ENCODE measurements at regions not wholly inside any gene's neighbourhood (a gene's known extent, or its start where the extent isn't known, plus 50 kb on each side); places are given as distances from the start of the nearest gene placed in this dataset.

DNA sequence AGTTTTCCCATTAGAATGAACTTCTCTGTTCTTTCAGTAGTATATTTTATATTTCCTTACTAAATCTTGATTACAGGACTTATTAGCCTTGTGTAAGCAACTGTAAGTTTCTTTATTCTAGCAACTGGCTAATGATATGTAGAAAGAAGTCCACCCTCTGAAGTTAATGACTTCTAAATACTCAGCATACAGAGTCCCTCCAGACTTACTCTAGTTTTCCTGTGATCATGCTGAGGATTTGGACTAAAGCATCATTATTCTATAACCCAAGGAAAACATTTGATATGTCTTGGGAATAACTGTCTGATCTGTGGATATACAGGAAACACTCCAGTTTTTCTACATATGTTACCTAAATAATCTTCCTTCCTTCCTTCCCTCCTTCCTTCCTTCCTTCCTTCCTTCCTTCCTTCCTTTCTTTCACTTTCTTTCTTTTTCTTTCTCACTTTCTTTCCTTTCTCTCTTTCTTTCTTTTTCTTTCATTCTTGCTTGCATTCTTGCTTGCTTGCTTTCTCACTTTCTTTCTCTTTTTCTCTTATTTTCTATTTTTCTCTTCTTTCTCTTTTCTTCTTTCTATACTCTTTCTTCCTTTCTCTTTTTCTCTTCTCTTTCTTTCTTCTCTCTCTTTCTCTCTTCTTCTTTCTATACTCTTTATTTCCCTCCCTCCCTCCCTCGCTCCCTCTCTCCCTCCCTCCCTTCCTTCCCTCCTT is 297.6 kb upstream of the MTPN start:
- TF ChIP-seq, protein P1, sequence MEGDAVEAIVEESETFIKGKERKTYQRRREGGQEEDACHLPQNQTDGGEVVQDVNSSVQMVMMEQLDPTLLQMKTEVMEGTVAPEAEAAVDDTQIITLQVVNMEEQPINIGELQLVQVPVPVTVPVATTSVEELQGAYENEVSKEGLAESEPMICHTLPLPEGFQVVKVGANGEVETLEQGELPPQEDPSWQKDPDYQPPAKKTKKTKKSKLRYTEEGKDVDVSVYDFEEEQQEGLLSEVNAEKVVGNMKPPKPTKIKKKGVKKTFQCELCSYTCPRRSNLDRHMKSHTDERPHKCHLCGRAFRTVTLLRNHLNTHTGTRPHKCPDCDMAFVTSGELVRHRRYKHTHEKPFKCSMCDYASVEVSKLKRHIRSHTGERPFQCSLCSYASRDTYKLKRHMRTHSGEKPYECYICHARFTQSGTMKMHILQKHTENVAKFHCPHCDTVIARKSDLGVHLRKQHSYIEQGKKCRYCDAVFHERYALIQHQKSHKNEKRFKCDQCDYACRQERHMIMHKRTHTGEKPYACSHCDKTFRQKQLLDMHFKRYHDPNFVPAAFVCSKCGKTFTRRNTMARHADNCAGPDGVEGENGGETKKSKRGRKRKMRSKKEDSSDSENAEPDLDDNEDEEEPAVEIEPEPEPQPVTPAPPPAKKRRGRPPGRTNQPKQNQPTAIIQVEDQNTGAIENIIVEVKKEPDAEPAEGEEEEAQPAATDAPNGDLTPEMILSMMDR (IDR thresholded peaks at IDR 0.05; ENCODE audit: low read length) = no peak
- TF ChIP-seq EZH2 (IDR thresholded peaks at IDR 0.05; ENCODE audit: borderline replicate concordance, low read length) = no peak

Measured in OCI-LY1 (cell line).